WERI-Rb-1 (cell line): ENCODE measurements at regions not wholly inside any gene's neighbourhood (a gene's known extent, or its start where the extent isn't known, plus 50 kb on each side); places are given as distances from the start of the nearest gene placed in this dataset.
A peak's percentile ranks its signal among the peaks of the same experiment; 100 is the strongest.
"Not testable (repeated sequence)": the region's sequence is repeated elsewhere in the genome, so short reads cannot be mapped to it uniquely, and the experiment has no call there.

Source experiments
- DNase-seq: peaks from one replicate; pipeline ENCODE4 v3.0.0-alpha.2; 2020
- H3K27ac ChIP-seq: fragments of 250-450 bp; sonication (Bioruptor Pico); 2 replicates; pipeline ENCODE4 v1.5.1; 2020; ENCODE audit warnings: mild to moderate bottlenecking, moderate library complexity
- H3K27me3 ChIP-seq: fragments of 250-450 bp; sonication (Bioruptor Pico); 2 replicates; pipeline ENCODE4 v1.5.1; 2021; ENCODE audit warnings: mild to moderate bottlenecking, low read depth, moderate library complexity; ENCODE audit not compliant: insufficient read depth, severe bottlenecking
- H3K36me3 ChIP-seq: fragments of 250-450 bp; sonication (Bioruptor Pico); 2 replicates; pipeline ENCODE4 v1.5.1; 2020; ENCODE audit warnings: mild to moderate bottlenecking, moderate library complexity
- H3K4me3 ChIP-seq: 2 replicates; pipeline ENCODE4 v1.5.1; 2011; ENCODE audit warnings: low read depth, mild to moderate bottlenecking, control low read depth, low read length
- H3K9me3 ChIP-seq: fragments of 250-450 bp; sonication (Bioruptor Pico); 2 replicates; pipeline ENCODE4 v1.5.1; 2021; ENCODE audit warnings: mild to moderate bottlenecking, moderate library complexity; ENCODE audit not compliant: severe bottlenecking
- CTCF ChIP-seq: IDR thresholded peaks from 2 replicates; pipeline ENCODE4 v1.5.1; 2011; ENCODE audit warnings: low read depth, mild to moderate bottlenecking, control low read depth, inconsistent platforms, low read length

- Histone ChIP-seq H3K4me3 (no peak overlapping the region), H3K27ac (no peak overlapping the region), H3K27me3 (no peaks in the 10 kb centered on the region), H3K9me3 (no peaks in the 10 kb centered on the region), H3K36me3 (no peaks in the 10 kb centered on the region)
- DNase-seq = no peak
- TF ChIP-seq CTCF = no peak
These were observed 740.3 kb upstream of the CDH6 start for GRCh38 chr5:30453168-30453567.

GRCh38 chr5:30450153-30450552 is 743.3 kb upstream of the CDH6 start:
- Histone ChIP-seq H3K27me3 (no peaks in the 10 kb centered on the region), H3K27ac (no peak overlapping the region), H3K36me3 (no peaks in the 10 kb centered on the region), H3K9me3 (no peaks in the 10 kb centered on the region), H3K4me3 (no peak overlapping the region)
- TF ChIP-seq CTCF = no peak
- DNase-seq = no peak

GRCh38 chr5:30447431-30447830 is 746.1 kb upstream of the CDH6 start:
- no peak overlapping the region for H3K4me3 ChIP-seq
- no peak overlapping the region for H3K27ac ChIP-seq
- no peaks in the 10 kb centered on the region for H3K36me3 ChIP-seq
- TF ChIP-seq CTCF = no peak
- H3K9me3 ChIP-seq = no peaks in the 10 kb centered on the region
- H3K27me3 ChIP-seq = no peaks in the 10 kb centered on the region
- DNase-seq = no peak

GRCh38 chr5:30446456-30446855 is 747.0 kb upstream of the CDH6 start:
- TF ChIP-seq CTCF = no peak
- DNase-seq = no peak

GRCh38 chr5:30438785-30439184 is 754.7 kb upstream of the CDH6 start:
- TF ChIP-seq CTCF = no peak
- Histone ChIP-seq H3K4me3 (no peak overlapping the region), H3K27me3 (no peaks in the 10 kb centered on the region), H3K36me3 (no peaks in the 10 kb centered on the region), H3K9me3 (peaks cover 3% of the 10 kb centered on the region), H3K27ac (no peak overlapping the region)
- DNase-seq = no peak

More at GRCh38 chr5:30446456-30446855, 747.0 kb upstream of the CDH6 start:
- Histone ChIP-seq H3K27ac (no peak overlapping the region), H3K27me3 (no peaks in the 10 kb centered on the region), H3K36me3 (no peaks in the 10 kb centered on the region), H3K4me3 (no peak overlapping the region), H3K9me3 (no peaks in the 10 kb centered on the region)

- no peak overlapping the region for H3K27ac ChIP-seq
- H3K9me3 ChIP-seq = peaks cover 3% of the 10 kb centered on the region
- TF ChIP-seq CTCF = no peak
- no peak for DNase-seq
- no peak overlapping the region for H3K4me3 ChIP-seq
- no peaks in the 10 kb centered on the region for H3K36me3 ChIP-seq
- H3K27me3 ChIP-seq = no peaks in the 10 kb centered on the region
These were observed 756.8 kb upstream of the CDH6 start for GRCh38 chr5:30436691-30437090.

GRCh38 chr5:30428866-30429407 is 764.5 kb upstream of the CDH6 start:
- peak overlapping the region; percentile 33 for H3K4me3 ChIP-seq

More at GRCh38 chr5:30428866-30429407, 764.5 kb upstream of the CDH6 start:
- H3K27me3 ChIP-seq, H3K9me3 ChIP-seq, H3K36me3 ChIP-seq, H3K27ac ChIP-seq: not testable (repeated sequence)
- peak; percentile 42 for DNase-seq
